ENCODE measurements at regions not wholly inside any gene's neighbourhood (a gene's known extent, or its start where the extent isn't known, plus 50 kb on each side); places are given as distances from the start of the nearest gene placed in this dataset.

DNA sequence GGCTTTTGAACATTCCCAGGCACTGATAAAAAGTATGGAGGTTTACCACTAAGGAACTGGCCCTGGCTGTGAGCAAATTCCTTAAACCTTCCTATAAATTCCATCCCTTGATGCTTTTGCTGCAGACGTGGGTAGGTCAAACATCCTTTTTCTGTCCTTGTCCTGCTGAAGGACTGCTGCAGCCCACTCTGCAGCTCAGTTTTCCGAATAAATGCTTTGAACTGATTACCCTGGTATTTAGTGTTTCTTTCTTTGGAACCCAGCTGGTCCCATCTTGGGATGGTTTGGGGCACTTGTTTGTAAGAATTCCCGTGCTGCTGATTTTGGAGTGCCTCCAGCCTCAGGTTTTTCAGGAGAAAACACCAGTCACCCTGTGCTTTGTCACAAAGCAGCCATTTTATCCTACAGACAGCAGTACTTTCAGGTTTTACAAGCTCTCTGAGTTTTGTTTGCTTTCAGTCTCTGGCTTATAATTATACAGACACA is 815.9 kb downstream of the VGLL3 start:
- no peak for DNase-seq (ENCODE audit: low spot score)
- TF ChIP-seq, protein P1, sequence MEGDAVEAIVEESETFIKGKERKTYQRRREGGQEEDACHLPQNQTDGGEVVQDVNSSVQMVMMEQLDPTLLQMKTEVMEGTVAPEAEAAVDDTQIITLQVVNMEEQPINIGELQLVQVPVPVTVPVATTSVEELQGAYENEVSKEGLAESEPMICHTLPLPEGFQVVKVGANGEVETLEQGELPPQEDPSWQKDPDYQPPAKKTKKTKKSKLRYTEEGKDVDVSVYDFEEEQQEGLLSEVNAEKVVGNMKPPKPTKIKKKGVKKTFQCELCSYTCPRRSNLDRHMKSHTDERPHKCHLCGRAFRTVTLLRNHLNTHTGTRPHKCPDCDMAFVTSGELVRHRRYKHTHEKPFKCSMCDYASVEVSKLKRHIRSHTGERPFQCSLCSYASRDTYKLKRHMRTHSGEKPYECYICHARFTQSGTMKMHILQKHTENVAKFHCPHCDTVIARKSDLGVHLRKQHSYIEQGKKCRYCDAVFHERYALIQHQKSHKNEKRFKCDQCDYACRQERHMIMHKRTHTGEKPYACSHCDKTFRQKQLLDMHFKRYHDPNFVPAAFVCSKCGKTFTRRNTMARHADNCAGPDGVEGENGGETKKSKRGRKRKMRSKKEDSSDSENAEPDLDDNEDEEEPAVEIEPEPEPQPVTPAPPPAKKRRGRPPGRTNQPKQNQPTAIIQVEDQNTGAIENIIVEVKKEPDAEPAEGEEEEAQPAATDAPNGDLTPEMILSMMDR (IDR thresholded peaks at IDR 0.05; ENCODE audit: extremely low read depth, missing control alignments) = no peak

DNA sequence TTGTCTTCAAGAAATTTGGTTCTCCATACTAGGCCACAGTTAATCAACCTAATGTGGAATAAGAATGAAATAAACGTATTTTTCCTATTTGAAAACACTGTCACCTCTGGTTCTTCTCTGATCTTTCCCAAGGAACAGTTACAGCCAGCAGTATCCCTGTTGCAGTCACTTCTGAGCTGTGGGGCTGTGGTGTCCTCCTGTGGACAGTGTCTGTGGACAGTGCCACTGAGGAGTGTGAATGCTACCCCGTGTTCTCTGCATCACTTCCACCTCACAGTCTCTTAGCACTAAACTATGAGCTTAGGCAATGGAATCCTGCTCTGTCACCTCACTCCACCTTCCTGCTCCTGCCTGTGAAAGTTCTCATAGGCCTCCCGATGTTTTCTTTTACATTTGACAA is 817.5 kb downstream of the VGLL3 start:
- DNase-seq (ENCODE audit: low spot score) = no peak
- TF ChIP-seq, protein P1 (IDR thresholded peaks at IDR 0.05; ENCODE audit: extremely low read depth, missing control alignments) = no peak

DNA sequence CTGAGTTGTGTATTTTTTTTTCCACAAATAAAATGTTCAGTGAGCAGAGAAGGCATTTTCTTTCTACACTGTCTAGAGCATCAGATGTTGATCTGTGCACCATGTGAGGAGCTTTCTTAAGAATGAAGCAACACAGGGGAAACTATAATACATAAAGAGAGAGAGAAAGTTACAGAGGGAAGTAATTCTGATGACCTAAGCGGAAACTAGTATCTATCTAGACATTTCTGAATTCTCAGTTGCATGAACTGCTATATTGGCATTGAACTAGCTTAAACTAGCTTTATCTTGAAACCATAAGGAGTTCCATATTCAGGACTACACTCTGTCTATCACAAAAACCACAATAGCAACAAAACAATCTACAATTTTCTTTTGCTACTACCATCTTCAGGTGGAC is 822.4 kb downstream of the VGLL3 start:
- no peak for DNase-seq (ENCODE audit: low spot score)
- TF ChIP-seq, protein P1 (IDR thresholded peaks at IDR 0.05; ENCODE audit: extremely low read depth, missing control alignments) = no peak

DNA sequence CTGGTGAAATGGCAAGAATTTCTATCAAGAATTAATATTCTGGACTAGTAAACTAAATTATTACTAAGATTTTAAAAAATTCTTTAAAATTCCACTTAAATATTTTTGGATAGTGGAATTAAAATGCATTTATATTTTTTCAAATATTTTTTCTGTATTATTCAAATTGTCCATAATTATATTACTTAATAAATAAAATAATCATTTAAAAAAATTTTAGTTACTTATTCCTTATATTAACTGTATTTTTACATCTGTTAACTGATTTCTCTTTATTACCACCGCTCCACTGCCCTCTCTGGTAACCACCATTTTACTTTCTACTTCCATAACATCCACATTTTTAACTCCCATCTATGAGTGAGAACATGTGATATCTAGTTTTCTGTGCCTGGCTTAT is 828.4 kb downstream of the VGLL3 start:
- no peak for DNase-seq (ENCODE audit: low spot score)
- TF ChIP-seq, protein P1 (IDR thresholded peaks at IDR 0.05; ENCODE audit: extremely low read depth, missing control alignments) = no peak

DNA sequence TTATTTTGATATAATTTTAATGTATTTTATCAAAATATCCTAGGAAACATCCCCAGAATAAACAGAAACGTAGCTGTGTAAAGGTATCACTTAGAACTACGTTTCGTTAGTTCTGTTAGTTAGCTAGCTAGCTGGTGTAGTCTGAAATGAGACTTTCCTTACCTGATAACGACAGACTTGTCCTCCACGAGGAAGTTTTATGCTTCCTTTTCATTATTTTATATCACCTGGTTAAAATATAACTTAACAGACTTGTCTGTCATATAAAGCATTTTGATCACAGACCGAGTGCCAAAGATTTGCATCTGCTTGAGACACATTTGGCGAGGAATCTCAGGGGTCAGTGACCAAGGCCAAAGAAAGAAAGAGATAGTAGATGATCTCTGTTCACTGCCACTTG is 829.5 kb downstream of the VGLL3 start:
- DNase-seq (ENCODE audit: low spot score) = no peak
- TF ChIP-seq, protein P1 (IDR thresholded peaks at IDR 0.05; ENCODE audit: extremely low read depth, missing control alignments) = no peak

DNA sequence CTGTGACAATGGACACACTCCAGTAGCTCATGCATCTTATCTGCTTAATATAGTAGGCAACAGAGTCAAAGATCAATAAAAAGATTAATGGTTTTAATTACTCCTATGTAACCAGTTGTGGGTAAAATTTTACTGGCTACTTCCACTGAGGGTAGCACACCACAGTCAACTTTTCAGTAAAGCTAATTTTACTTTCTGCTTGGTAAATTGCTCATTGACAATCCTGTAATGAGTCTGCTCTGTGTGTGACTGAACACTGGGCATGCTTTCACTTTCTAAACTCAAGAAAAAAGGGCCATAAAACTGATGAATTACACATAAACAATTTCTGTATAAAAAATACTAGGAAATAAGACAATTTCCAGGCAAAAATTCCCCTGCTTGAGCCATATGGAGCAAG is 838.3 kb downstream of the VGLL3 start:
- TF ChIP-seq, protein P1 (IDR thresholded peaks at IDR 0.05; ENCODE audit: extremely low read depth, missing control alignments) = no peak
- DNase-seq (ENCODE audit: low spot score) = no peak

DNA sequence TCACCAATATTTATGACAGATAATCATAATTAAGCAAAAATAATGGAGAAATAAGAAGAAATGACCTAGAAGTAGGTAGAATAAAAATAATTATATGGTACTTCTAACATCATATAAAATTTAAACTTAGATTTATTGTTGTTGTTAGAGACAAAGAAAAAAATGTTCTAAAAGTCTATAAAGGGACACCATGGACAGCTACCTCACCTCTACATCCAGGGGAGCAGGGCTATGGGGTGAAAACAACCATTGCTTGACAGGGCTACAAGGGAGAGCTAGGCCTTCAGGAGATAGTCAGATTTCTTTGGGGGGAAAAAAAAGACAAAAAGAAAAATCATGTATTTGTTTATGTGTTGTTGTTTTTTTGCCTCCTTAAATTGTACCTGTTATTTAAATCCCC is 841.9 kb downstream of the VGLL3 start:
- no peak for DNase-seq (ENCODE audit: low spot score)
- TF ChIP-seq, protein P1 (IDR thresholded peaks at IDR 0.05; ENCODE audit: extremely low read depth, missing control alignments) = no peak
